ENCODE measurements at regions not wholly inside any gene's neighbourhood (a gene's known extent, or its start where the extent isn't known, plus 50 kb on each side); places are given as distances from the start of the nearest gene placed in this dataset.
"Not testable (repeated sequence)": the region's sequence is repeated elsewhere in the genome, so short reads cannot be mapped to it uniquely, and the experiment has no call there.

GRCh38 chr6:153523390-153523789 is 392.3 kb upstream of the RGS17 start:
- CTCF ChIA-PET = no interaction called here
- H3K27ac Mint-ChIP-seq = no peak overlapping the region
- H3K9me3 Mint-ChIP-seq (ENCODE audit: low read depth) = peaks cover 4% of the 10 kb centered on the region
- no peak overlapping the region for H3K4me3 Mint-ChIP-seq
- H3K36me3 Mint-ChIP-seq (ENCODE audit: low read depth) = no peaks in the 10 kb centered on the region
- DNase-seq (no peak), ATAC-seq (no peak)
- POLR2A ChIA-PET = no interaction called here
- intact Hi-C loops (cut with DNase I, micrococcal nuclease) = no loop called here
- no peaks in the 10 kb centered on the region for H3K4me1 Mint-ChIP-seq
- H3K27me3 Mint-ChIP-seq = no peaks in the 10 kb centered on the region

GRCh38 chr6:153511896-153512496 is 380.9 kb upstream of the RGS17 start:
- Mint-ChIP-seq H3K9me3 (ENCODE audit: low read depth) (no peaks in the 10 kb centered on the region), H3K36me3 (ENCODE audit: low read depth) (no peaks in the 10 kb centered on the region), H3K27me3 (no peaks in the 10 kb centered on the region), H3K27ac (no peak overlapping the region), H3K4me1 (no peaks in the 10 kb centered on the region), H3K4me3 (no peak overlapping the region)
- ATAC-seq (no peak), DNase-seq (peak; percentile 5)
- intact Hi-C loops (cut with DNase I, micrococcal nuclease) = loop anchor here (1.0 to 5.0 kb wide), 3 partner anchors 280 to 480 kb away; no protein-coding TSS in a partner anchor
- ChIA-PET POLR2A (no interaction called here), CTCF (interaction anchor here (0.8 to 1.1 kb wide), 2 partner anchors 9 to 280 kb away, joined by 3 read pairs; no protein-coding TSS in a partner anchor)

GRCh38 chr6:153503810-153504209 is 372.7 kb upstream of the RGS17 start:
- H3K36me3 Mint-ChIP-seq (ENCODE audit: low read depth) = no peaks in the 10 kb centered on the region
- ChIA-PET CTCF (interaction anchor here (0.6 to 1.5 kb wide), 2 partner anchors 9 to 632 kb away, joined by 3 to 5 read pairs; no protein-coding TSS in a partner anchor), POLR2A (no interaction called here)
- H3K4me1 Mint-ChIP-seq = no peaks in the 10 kb centered on the region
- peak; percentile 6 for DNase-seq
- H3K27me3 Mint-ChIP-seq = no peaks in the 10 kb centered on the region
- intact Hi-C loops (cut with DNase I, micrococcal nuclease) = loop anchor here in 1 of 2 experiments (10.0 kb wide), 1 partner anchor 441 kb away; no protein-coding TSS in a partner anchor
- no peak overlapping the region for H3K27ac Mint-ChIP-seq
- ATAC-seq = no peak
- no peak overlapping the region for H3K4me3 Mint-ChIP-seq
- H3K9me3 Mint-ChIP-seq (ENCODE audit: low read depth) = no peaks in the 10 kb centered on the region

DNA sequence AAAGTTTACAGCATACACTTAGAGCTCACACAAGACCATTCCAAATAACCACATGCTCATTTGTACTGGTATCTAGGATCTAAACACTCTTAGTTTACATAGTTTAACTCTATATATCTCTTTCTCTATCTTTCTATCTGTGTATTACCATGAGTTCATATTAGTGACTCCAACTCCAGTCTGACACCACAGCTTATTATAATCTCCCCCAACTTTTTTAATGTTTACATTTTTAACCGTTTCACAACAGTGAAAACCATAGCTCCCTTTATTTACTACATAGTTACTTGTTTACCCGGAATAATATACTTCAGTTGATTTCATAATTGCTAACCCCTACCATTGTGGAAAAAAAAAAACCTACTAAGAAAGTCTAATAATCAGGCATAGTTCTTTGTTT is 362.4 kb upstream of the RGS17 start:
- ATAC-seq (no peak), DNase-seq (no peak)
- POLR2A ChIA-PET = no interaction called here
- intact Hi-C loops (cut with DNase I, micrococcal nuclease) = no loop called here
- Mint-ChIP-seq H3K4me3 (no peak overlapping the region), H3K9me3 (ENCODE audit: low read depth) (no peaks in the 10 kb centered on the region), H3K4me1 (no peaks in the 10 kb centered on the region), H3K27me3 (no peaks in the 10 kb centered on the region), H3K27ac (no peak overlapping the region), H3K36me3 (ENCODE audit: low read depth) (no peaks in the 10 kb centered on the region)
- CTCF ChIA-PET = interaction anchor here (1.6 kb wide), 1 partner anchor 262 kb away, joined by 3 read pairs; no protein-coding TSS in a partner anchor

DNA sequence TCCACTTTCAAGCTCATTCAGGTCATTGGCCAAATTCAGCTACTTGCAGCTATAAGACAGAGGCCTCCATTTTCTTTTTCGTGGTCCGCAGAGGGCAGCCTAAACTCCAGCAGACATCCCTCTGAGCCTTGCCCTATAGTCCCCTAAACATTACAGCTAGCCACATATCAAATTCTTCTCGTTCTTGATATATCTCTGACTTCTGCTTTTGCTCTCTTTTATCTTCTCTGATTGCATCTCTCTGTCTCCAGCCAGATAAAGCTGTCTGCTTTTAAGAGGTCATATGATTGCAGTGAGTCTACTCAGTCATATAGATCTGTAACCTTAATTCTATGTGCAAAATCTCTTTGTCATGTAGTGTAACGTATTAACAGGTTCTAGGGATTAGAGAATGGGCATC is 358.4 kb upstream of the RGS17 start:
- no peak for DNase-seq
- CTCF ChIA-PET = no interaction called here
- intact Hi-C loops (cut with DNase I, micrococcal nuclease) = no loop called here

DNA sequence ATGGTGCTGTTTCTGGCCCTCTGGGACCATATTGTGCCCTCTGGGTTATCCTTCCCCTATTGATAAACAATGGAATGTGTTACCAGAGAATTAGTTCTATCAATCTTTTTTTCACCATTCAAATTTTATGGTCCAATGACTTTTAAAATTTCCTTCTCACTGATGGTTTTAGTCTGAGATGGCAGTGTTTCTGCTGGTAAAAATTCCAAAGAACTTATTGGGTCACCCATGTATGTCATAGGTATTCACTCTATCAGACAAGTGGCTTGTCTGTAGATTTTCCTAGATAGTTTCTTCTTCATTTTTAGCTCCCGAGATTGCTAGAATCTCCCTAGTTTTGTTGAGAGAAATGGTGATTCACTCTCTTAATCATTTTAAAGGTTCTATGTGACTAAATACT is 357.2 kb upstream of the RGS17 start:
- ChIA-PET CTCF (no interaction called here), POLR2A (no interaction called here)
- DNase-seq = no peak
- Mint-ChIP-seq H3K27me3 (no peaks in the 10 kb centered on the region), H3K36me3 (ENCODE audit: low read depth) (no peaks in the 10 kb centered on the region), H3K9me3 (ENCODE audit: low read depth) (no peaks in the 10 kb centered on the region), H3K27ac (no peak overlapping the region), H3K4me3 (no peak overlapping the region), H3K4me1 (no peaks in the 10 kb centered on the region)
- intact Hi-C loops (cut with DNase I, micrococcal nuclease) = no loop called here
- ATAC-seq = no peak

More for the DNA sequence above, 358.4 kb upstream of the RGS17 start:
- Mint-ChIP-seq H3K27ac (no peak overlapping the region), H3K9me3 (ENCODE audit: low read depth) (no peaks in the 10 kb centered on the region), H3K4me1 (no peaks in the 10 kb centered on the region), H3K36me3 (ENCODE audit: low read depth) (no peaks in the 10 kb centered on the region), H3K27me3 (no peaks in the 10 kb centered on the region), H3K4me3 (no peak overlapping the region)
- ATAC-seq = no peak
- POLR2A ChIA-PET = no interaction called here

DNA sequence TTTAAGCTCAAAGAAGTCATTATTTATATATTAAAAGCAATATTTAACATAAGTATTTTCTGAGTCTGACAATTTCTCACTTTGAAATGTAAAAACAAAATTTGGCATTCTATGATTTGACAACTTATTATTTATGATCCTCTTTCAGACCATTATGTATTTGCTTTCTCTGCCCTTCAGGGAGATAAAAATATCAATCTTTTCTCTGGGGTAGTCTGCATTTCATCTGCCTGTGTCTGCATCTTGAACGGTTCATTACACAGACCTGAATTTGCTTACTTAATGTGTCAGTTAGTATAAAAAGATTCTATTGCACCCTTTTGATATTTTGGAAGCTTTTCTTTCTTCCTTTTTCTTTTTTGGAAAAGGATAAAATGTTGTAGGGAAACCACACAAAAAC is 354.0 kb upstream of the RGS17 start:
- intact Hi-C loops (cut with DNase I, micrococcal nuclease) = no loop called here
- ATAC-seq = no peak
- Mint-ChIP-seq H3K27ac (no peak overlapping the region), H3K9me3 (ENCODE audit: low read depth) (no peaks in the 10 kb centered on the region), H3K4me3 (no peak overlapping the region), H3K36me3 (ENCODE audit: low read depth) (no peaks in the 10 kb centered on the region), H3K27me3 (no peaks in the 10 kb centered on the region), H3K4me1 (no peaks in the 10 kb centered on the region)
- no peak for DNase-seq
- CTCF ChIA-PET = no interaction called here
- POLR2A ChIA-PET = no interaction called here

- Mint-ChIP-seq H3K9me3 (ENCODE audit: low read depth) (no peaks in the 10 kb centered on the region), H3K36me3 (ENCODE audit: low read depth) (no peaks in the 10 kb centered on the region), H3K4me3 (no peak overlapping the region), H3K27me3 (no peaks in the 10 kb centered on the region), H3K4me1 (no peaks in the 10 kb centered on the region), H3K27ac (no peak overlapping the region)
- intact Hi-C loops (cut with DNase I, micrococcal nuclease) = no loop called here
- ChIA-PET POLR2A (no interaction called here), CTCF (no interaction called here)
- ATAC-seq = no peak
- no peak for DNase-seq
Measured at GRCh38 chr6:153484056-153484455, 353.0 kb upstream of the RGS17 start.

GRCh38 chr6:153476243-153476642 is 345.2 kb upstream of the RGS17 start:
- CTCF ChIA-PET = no interaction called here

GRCh38 chr6:153465050-153465449 is 334.0 kb upstream of the RGS17 start:
- Mint-ChIP-seq H3K4me3 (no peak overlapping the region), H3K9me3 (ENCODE audit: low read depth) (peaks cover 3% of the 10 kb centered on the region), H3K27ac (no peak overlapping the region), H3K4me1 (no peaks in the 10 kb centered on the region), H3K36me3 (ENCODE audit: low read depth) (no peaks in the 10 kb centered on the region), H3K27me3 (no peaks in the 10 kb centered on the region)
- intact Hi-C loops (cut with DNase I, micrococcal nuclease) = no loop called here
- DNase-seq = no peak
- ChIA-PET POLR2A (no interaction called here), CTCF (no interaction called here)
- no peak for ATAC-seq

More at GRCh38 chr6:153476243-153476642, 345.2 kb upstream of the RGS17 start:
- Mint-ChIP-seq H3K27ac (no peak overlapping the region), H3K4me3 (no peak overlapping the region), H3K27me3 (no peaks in the 10 kb centered on the region), H3K36me3 (ENCODE audit: low read depth) (no peaks in the 10 kb centered on the region), H3K4me1 (no peaks in the 10 kb centered on the region), H3K9me3 (ENCODE audit: low read depth) (no peaks in the 10 kb centered on the region)
- ATAC-seq = no peak
- POLR2A ChIA-PET = no interaction called here
- intact Hi-C loops (cut with DNase I, micrococcal nuclease) = no loop called here
- no peak for DNase-seq

DNA sequence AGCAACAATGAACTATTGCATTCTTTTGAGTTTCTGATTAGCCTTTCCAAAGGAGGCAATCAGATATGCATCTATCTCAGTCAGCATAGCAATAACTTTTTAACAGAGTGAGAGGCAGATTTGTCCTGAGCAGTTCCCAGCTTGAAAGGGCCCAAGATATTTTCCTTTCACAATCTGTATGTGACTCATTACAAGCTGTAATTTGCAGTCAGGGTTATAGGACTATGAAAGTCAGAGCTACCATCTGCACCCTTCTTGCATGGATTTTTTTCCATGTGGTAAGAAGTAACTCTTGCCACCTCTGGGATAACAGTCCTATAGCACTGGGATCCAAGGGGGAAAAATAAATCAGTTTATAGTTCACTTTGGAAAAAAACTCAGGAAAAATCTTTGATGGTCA is 318.2 kb upstream of the RGS17 start:
- ATAC-seq (no peak), DNase-seq (no peak)
- Mint-ChIP-seq H3K4me3 (no peak overlapping the region), H3K27ac (no peak overlapping the region), H3K4me1 (no peaks in the 10 kb centered on the region), H3K27me3 (no peaks in the 10 kb centered on the region), H3K9me3 (ENCODE audit: low read depth) (peaks cover 4% of the 10 kb centered on the region), H3K36me3 (ENCODE audit: low read depth) (no peaks in the 10 kb centered on the region)
- intact Hi-C loops (cut with DNase I, micrococcal nuclease) = no loop called here
- ChIA-PET POLR2A (no interaction called here), CTCF (no interaction called here)

DNA sequence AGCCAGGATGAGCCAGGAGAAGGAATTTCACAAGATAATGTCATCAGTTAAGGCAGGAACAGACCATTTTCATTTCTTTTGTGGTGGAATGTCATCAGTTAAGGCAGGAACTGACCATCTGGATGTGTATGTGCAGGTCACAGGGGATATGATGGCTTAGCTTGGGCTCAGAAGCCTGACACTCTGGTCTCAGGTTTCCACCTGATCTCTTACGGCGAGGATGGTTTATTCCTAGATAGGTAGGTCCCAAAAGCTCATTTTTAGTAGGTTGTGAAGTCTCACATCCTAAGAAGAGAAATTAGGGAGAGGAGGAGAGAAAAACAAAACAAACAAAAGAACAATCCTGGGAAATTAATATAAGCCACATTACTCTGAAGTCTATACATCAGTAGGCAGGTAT is 311.7 kb upstream of the RGS17 start:
- H3K9me3 Mint-ChIP-seq (ENCODE audit: low read depth); H3K27me3 Mint-ChIP-seq; DNase-seq; H3K36me3 Mint-ChIP-seq (ENCODE audit: low read depth); H3K27ac Mint-ChIP-seq; H3K4me1 Mint-ChIP-seq; POLR2A ChIA-PET; intact Hi-C loops (cut with DNase I, micrococcal nuclease); ATAC-seq; CTCF ChIA-PET; H3K4me3 Mint-ChIP-seq: not testable (repeated sequence)

DNA sequence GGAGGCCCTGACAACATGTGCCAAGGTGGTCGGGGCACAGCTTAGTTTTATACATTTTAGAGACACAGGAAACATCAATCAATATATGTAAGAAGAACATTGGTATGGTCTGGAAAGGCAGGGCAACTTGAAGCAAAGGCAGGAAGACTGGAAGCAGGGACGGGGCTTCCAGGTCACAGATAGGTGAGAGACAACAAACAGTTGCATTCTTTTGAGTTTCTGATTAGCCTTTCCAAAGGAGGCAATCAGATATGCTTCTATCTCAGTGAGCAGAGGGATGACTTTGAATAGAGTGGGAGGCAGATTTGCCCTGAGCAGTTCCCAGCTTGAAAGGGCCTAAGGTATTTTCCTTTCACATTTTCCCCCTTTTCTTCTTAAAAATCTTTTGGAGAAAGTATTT is 311.0 kb upstream of the RGS17 start:
- Mint-ChIP-seq H3K4me3 (no peak overlapping the region), H3K27ac (no peak overlapping the region), H3K27me3 (peaks cover 2% of the 10 kb centered on the region), H3K9me3 (ENCODE audit: low read depth) (peaks cover 4% of the 10 kb centered on the region), H3K36me3 (ENCODE audit: low read depth) (no peaks in the 10 kb centered on the region), H3K4me1 (no peaks in the 10 kb centered on the region)
- intact Hi-C loops (cut with DNase I, micrococcal nuclease) = no loop called here
- ATAC-seq (no peak), DNase-seq (no peak)
- ChIA-PET CTCF (no interaction called here), POLR2A (no interaction called here)
